HS-5 (cell line): ENCODE measurements at regions not wholly inside any gene's neighbourhood (a gene's known extent, or its start where the extent isn't known, plus 50 kb on each side); places are given as distances from the start of the nearest gene placed in this dataset.

Experiments
- DNase-seq: peaks from one replicate; pipeline ENCODE4 v3.0.0-alpha.2; 2012; ENCODE audit warnings: low read depth

- DNase-seq = no peak
Observed at GRCh38 chr7:32264702-32265284, 194.6 kb upstream of the PDE1C start.

- DNase-seq = no peak
Observed at GRCh38 chr7:32263611-32264010, 193.4 kb upstream of the PDE1C start.

GRCh38 chr7:32262315-32262714 is 192.1 kb upstream of the PDE1C start:
- DNase-seq = no peak

- DNase-seq = no peak
Observed at GRCh38 chr7:32259931-32260596, 189.9 kb upstream of the PDE1C start.

GRCh38 chr7:32258265-32258664 is 188.1 kb upstream of the PDE1C start:
- no peak for DNase-seq

GRCh38 chr7:32257621-32258020 is 187.4 kb upstream of the PDE1C start:
- DNase-seq = no peak

- no peak for DNase-seq
Observed at GRCh38 chr7:32256811-32257210, 186.6 kb upstream of the PDE1C start.

GRCh38 chr7:32256376-32256775 is 186.2 kb upstream of the PDE1C start:
- DNase-seq = no peak

- DNase-seq = no peak
Observed at GRCh38 chr7:32255036-32255435, 184.8 kb upstream of the PDE1C start.

- no peak for DNase-seq
Observed at GRCh38 chr7:32253299-32253698, 183.1 kb upstream of the PDE1C start.

- no peak for DNase-seq
Observed at GRCh38 chr7:32251659-32252058, 181.5 kb upstream of the PDE1C start.

- DNase-seq = no peak
Observed at GRCh38 chr7:32250471-32251260, 180.5 kb upstream of the PDE1C start.

- no peak for DNase-seq
Observed at GRCh38 chr7:32250003-32250402, 179.8 kb upstream of the PDE1C start.

- no peak for DNase-seq
Observed at GRCh38 chr7:32248522-32248921, 178.3 kb upstream of the PDE1C start.

- no peak for DNase-seq
Observed at GRCh38 chr7:32244806-32245345, 174.7 kb upstream of the PDE1C start.

GRCh38 chr7:32243687-32244290 is 173.6 kb upstream of the PDE1C start:
- DNase-seq = no peak

GRCh38 chr7:32242436-32242835 is 172.2 kb upstream of the PDE1C start:
- no peak for DNase-seq

GRCh38 chr7:32241636-32242035 is 171.4 kb upstream of the PDE1C start:
- DNase-seq = no peak

- DNase-seq = no peak
Observed at GRCh38 chr7:32239764-32240163, 169.6 kb upstream of the PDE1C start.

GRCh38 chr7:32228601-32229000 is 158.4 kb upstream of the PDE1C start:
- no peak for DNase-seq

GRCh38 chr7:32227746-32228145 is 157.5 kb upstream of the PDE1C start:
- no peak for DNase-seq

- DNase-seq = no peak
Observed at GRCh38 chr7:32224276-32224675, 154.1 kb upstream of the PDE1C start.

- DNase-seq = no peak
Observed at GRCh38 chr7:32223721-32224120, 153.5 kb upstream of the PDE1C start.
